GM23338 (cell line): ENCODE measurements at regions not wholly inside any gene's neighbourhood (a gene's known extent, or its start where the extent isn't known, plus 50 kb on each side); places are given as distances from the start of the nearest gene placed in this dataset.

Source experiments
- ATAC-seq: fragments of 200-7000 bp; cut with Tn5 transposase; 3 replicates; pipeline ENCODE4 v1.9.1; 2020
- DNase-seq: peaks from one replicate; pipeline ENCODE4 v3.0.0-alpha.2; 2015; ENCODE audit warnings: low spot score
- H2AFZ ChIP-seq: fragments of 200-600 bp; sonication (generic); 2 replicates; pipeline ENCODE4 v1.8.0; 2016; ENCODE audit warnings: antibody characterized with exemption, mild to moderate bottlenecking, moderate library complexity
- H3F3A ChIP-seq: fragments of 200-600 bp; sonication (generic); replicated peaks from 2 replicates; pipeline ENCODE4 v1.8.0; 2017; ENCODE audit warnings: antibody characterized with exemption, mixed run types, low read depth
- H3K27ac ChIP-seq: fragments of 200-600 bp; sonication (generic); 2 replicates; pipeline ENCODE4 v1.6.1; 2016; ENCODE audit warnings: low read depth
- H3K27me3 ChIP-seq: fragments of 200-600 bp; sonication (generic); 2 replicates; pipeline ENCODE4 v1.8.0; 2016; ENCODE audit warnings: mild to moderate bottlenecking, mixed run types, moderate library complexity; ENCODE audit not compliant: insufficient read depth
- H3K36me3 ChIP-seq: fragments of 200-600 bp; sonication (generic); 2 replicates; pipeline ENCODE4 v1.8.0; 2016; ENCODE audit warnings: mild to moderate bottlenecking; ENCODE audit not compliant: insufficient read depth
- H3K4me1 ChIP-seq: fragments of 200-600 bp; sonication (generic); 2 replicates; pipeline ENCODE4 v1.8.0; 2016; ENCODE audit warnings: mild to moderate bottlenecking, moderate library complexity; ENCODE audit not compliant: insufficient read depth
- H3K4me2 ChIP-seq: fragments of 200-600 bp; sonication (generic); 2 replicates; pipeline ENCODE4 v1.7.1; 2017; ENCODE audit warnings: mixed run types
- H3K4me3 ChIP-seq: fragments of 200-600 bp; sonication (generic); 2 replicates; pipeline ENCODE4 v1.6.1; 2016; ENCODE audit warnings: mixed run types
- H3K79me2 ChIP-seq: fragments of 200-600 bp; sonication (generic); replicated peaks from 2 replicates; pipeline ENCODE4 v1.8.0; 2017; ENCODE audit warnings: mild to moderate bottlenecking; ENCODE audit not compliant: insufficient read depth
- H3K9me2 ChIP-seq: fragments of 200-600 bp; sonication (generic); 2 replicates; pipeline ENCODE4 v1.8.0; 2017; ENCODE audit not compliant: insufficient read depth
- H4K20me1 ChIP-seq: fragments of 200-600 bp; sonication (generic); replicated peaks from 2 replicates; pipeline ENCODE4 v1.8.0; 2017; ENCODE audit warnings: mild to moderate bottlenecking; ENCODE audit not compliant: insufficient read depth
- H3K27ac Mint-ChIP-seq: 2 replicates; pipeline ENCODE4 v1.8.0; 2020; ENCODE audit warnings: inconsistent platforms, mild to moderate bottlenecking, moderate library complexity, mixed read lengths
- H3K27me3 Mint-ChIP-seq: 3 replicates; pipeline ENCODE4 v1.8.0; 2022; ENCODE audit warnings: low read depth, mild to moderate bottlenecking, moderate library complexity, mixed read lengths, inconsistent platforms; ENCODE audit not compliant: insufficient read depth, poor library complexity
- H3K36me3 Mint-ChIP-seq: 3 replicates; pipeline ENCODE4 v1.8.0; 2021; ENCODE audit warnings: low read depth, mild to moderate bottlenecking, inconsistent platforms, moderate library complexity, mixed read lengths
- H3K4me1 Mint-ChIP-seq: 3 replicates; pipeline ENCODE4 v1.8.0; 2020; ENCODE audit warnings: mild to moderate bottlenecking, inconsistent platforms, mixed read lengths
- H3K4me3 Mint-ChIP-seq: 3 replicates; pipeline ENCODE4 v1.8.0; 2021; ENCODE audit warnings: moderate library complexity, mild to moderate bottlenecking, inconsistent platforms, mixed read lengths
- H3K9me3 Mint-ChIP-seq: 3 replicates; pipeline ENCODE4 v1.8.0; 2020; ENCODE audit warnings: moderate library complexity, mild to moderate bottlenecking, inconsistent platforms, mixed read lengths
- CREB1 ChIP-seq: fragments of 250-450 bp; sonication (Bioruptor Pico); IDR thresholded peaks from 2 replicates; pipeline ENCODE4 v1.5.0; 2020; ENCODE audit warnings: low read depth, mild to moderate bottlenecking, moderate library complexity
- CTCF ChIP-seq, 2 experiments: fragments of 200-600 bp in 1 of 2; sonication (generic) in 1 of 2; conservative IDR thresholded peaks; 2 replicates each; pipeline versions ENCODE4 v1.5.1 to v1.6.1; 2016 to 2017; ENCODE audit warnings: antibody characterized with exemption in 2 of 2, low read depth in 2 of 2, mild to moderate bottlenecking in 2 of 2, moderate library complexity in 1 of 2
- EZH2 ChIP-seq: fragments of 200-600 bp; sonication (generic); IDR thresholded peaks from one replicate; pipeline ENCODE4 v1.8.0; 2017; ENCODE audit warnings: antibody characterized with exemption, mild to moderate bottlenecking, low read depth; ENCODE audit not compliant: unreplicated experiment
- EZH2phosphoT487 ChIP-seq: fragments of 200-600 bp; sonication (generic); IDR thresholded peaks from one replicate; pipeline ENCODE4 v1.8.1; 2018; ENCODE audit warnings: antibody characterized with exemption; ENCODE audit not compliant: unreplicated experiment
- JUNB ChIP-seq: IDR thresholded peaks from one replicate; pipeline ENCODE4 v1.6.1; 2016; ENCODE audit warnings: antibody characterized with exemption; ENCODE audit not compliant: unreplicated experiment
- NANOG ChIP-seq: IDR thresholded peaks from 2 replicates; pipeline ENCODE4 v1.6.1; 2016; ENCODE audit warnings: antibody characterized with exemption, borderline replicate concordance
- POLR2AphosphoS5 ChIP-seq: IDR thresholded peaks from 2 replicates; pipeline ENCODE4 v1.6.1; 2016; ENCODE audit warnings: antibody characterized with exemption, low read depth
- REST ChIP-seq: IDR thresholded peaks from one replicate; pipeline ENCODE4 v1.6.1; 2018; ENCODE audit warnings: antibody characterized with exemption; ENCODE audit not compliant: unreplicated experiment
- STAT1 ChIP-seq: IDR thresholded peaks from one replicate; pipeline ENCODE4 v1.6.1; 2016; ENCODE audit warnings: antibody characterized with exemption; ENCODE audit not compliant: unreplicated experiment
- ZNF114 ChIP-seq: fragments of 250-450 bp; sonication (Bioruptor Pico); IDR thresholded peaks from 2 replicates; pipeline ENCODE4 v1.5.0; 2020; ENCODE audit warnings: mild to moderate bottlenecking, moderate library complexity
- ZNF331 ChIP-seq: fragments of 250-450 bp; sonication (Bioruptor Pico); IDR thresholded peaks from 2 replicates; pipeline ENCODE4 v1.5.0; 2020; ENCODE audit warnings: low read depth, mild to moderate bottlenecking, moderate library complexity
- ZNF462 ChIP-seq: fragments of 250-450 bp; sonication (Bioruptor Pico); IDR thresholded peaks from 2 replicates; pipeline ENCODE4 v1.5.0; 2020; ENCODE audit warnings: mild to moderate bottlenecking, moderate library complexity
- TF ChIP-seq, protein P1 (sequence below): IDR thresholded peaks from 2 replicates; pipeline ENCODE4 v1.6.1; 2016; ENCODE audit warnings: antibody characterized with exemption

DNA sequence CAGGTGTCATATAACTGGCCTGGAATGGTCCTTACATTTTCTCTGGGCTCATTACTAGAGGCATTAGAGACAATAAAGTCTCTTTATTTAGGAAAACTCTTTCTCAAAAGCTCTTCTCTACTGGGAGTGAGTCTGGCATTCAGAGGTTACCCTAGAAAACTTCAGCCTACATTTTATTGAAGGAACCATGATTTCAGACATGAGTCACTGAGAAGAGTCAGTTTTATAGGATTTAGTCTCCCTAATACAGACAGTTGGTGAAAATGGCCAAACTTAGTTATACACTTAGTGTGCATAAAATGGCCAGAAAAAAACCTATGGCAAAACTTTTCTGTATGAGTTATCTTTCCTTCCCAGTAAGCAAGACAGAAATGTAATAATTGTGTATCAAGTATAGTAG, 689.4 kb downstream of the ZEB2 start:
- Histone ChIP-seq H3K9me2 (peaks cover 12% of the 10 kb centered on the region; the same call in 1 of the 2 replicates), H3K79me2 (no peaks in the 10 kb centered on the region), H3K27ac (no peak overlapping the region), H3K4me2 (no peak overlapping the region), H3K4me3 (no peak overlapping the region), H3K4me1 (peaks cover 28% of the 10 kb centered on the region), H3K36me3 (no peaks in the 10 kb centered on the region), H3K27me3 (no peaks in the 10 kb centered on the region), H4K20me1 (no peaks in the 10 kb centered on the region), H3F3A (no peaks in the 10 kb centered on the region), H2AFZ (no peak overlapping the region)
- H3K27me3 Mint-ChIP-seq, result no peaks in the 10 kb centered on the region
- peaks cover 15% of the 10 kb centered on the region for H3K4me1 Mint-ChIP-seq
- DNase-seq (no peak), ATAC-seq (no peak)
- H3K9me3 Mint-ChIP-seq, result no peaks in the 10 kb centered on the region
- H3K4me3 Mint-ChIP-seq, result no peak overlapping the region
- no peak for TF ChIP-seq EZH2
- no peak for TF ChIP-seq CTCF (conservative IDR thresholded peaks at IDR 0.05; ENCODE audit: low read depth in 2 of 2)
- no peak for TF ChIP-seq ZNF114 (CRISPR knock-in tag)
- no peak for TF ChIP-seq EZH2phosphoT487
- no peak for TF ChIP-seq POLR2AphosphoS5
- TF ChIP-seq ZNF462 (CRISPR knock-in tag), result no peak
- no peak for TF ChIP-seq NANOG
- no peak for TF ChIP-seq JUNB
- TF ChIP-seq STAT1, result no peak
- TF ChIP-seq ZNF331, result no peak
- no peak for TF ChIP-seq REST
- TF ChIP-seq, protein P1, sequence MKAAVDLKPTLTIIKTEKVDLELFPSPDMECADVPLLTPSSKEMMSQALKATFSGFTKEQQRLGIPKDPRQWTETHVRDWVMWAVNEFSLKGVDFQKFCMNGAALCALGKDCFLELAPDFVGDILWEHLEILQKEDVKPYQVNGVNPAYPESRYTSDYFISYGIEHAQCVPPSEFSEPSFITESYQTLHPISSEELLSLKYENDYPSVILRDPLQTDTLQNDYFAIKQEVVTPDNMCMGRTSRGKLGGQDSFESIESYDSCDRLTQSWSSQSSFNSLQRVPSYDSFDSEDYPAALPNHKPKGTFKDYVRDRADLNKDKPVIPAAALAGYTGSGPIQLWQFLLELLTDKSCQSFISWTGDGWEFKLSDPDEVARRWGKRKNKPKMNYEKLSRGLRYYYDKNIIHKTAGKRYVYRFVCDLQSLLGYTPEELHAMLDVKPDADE, result no peak
- no peak for TF ChIP-seq CREB1 (CRISPR knock-in tag)
- H3K36me3 Mint-ChIP-seq, result no peaks in the 10 kb centered on the region
- H3K27ac Mint-ChIP-seq, result no peak overlapping the region
